GM23338 (cell line): ENCODE measurements at regions not wholly inside any gene's neighbourhood (a gene's known extent, or its start where the extent isn't known, plus 50 kb on each side); places are given as distances from the start of the nearest gene placed in this dataset.

Source experiments
- CREB1 ChIP-seq: fragments of 250-450 bp; sonication (Bioruptor Pico); IDR thresholded peaks from 2 replicates; pipeline ENCODE4 v1.5.0; 2020; ENCODE audit warnings: low read depth, mild to moderate bottlenecking, moderate library complexity
- ETS1 ChIP-seq: IDR thresholded peaks from 2 replicates; pipeline ENCODE4 v1.6.1; 2016; ENCODE audit warnings: antibody characterized with exemption
- EZH2 ChIP-seq: fragments of 200-600 bp; sonication (generic); IDR thresholded peaks from one replicate; pipeline ENCODE4 v1.8.0; 2017; ENCODE audit warnings: antibody characterized with exemption, mild to moderate bottlenecking, low read depth; ENCODE audit not compliant: unreplicated experiment
- EZH2phosphoT487 ChIP-seq: fragments of 200-600 bp; sonication (generic); IDR thresholded peaks from one replicate; pipeline ENCODE4 v1.8.1; 2018; ENCODE audit warnings: antibody characterized with exemption; ENCODE audit not compliant: unreplicated experiment
- JUNB ChIP-seq: IDR thresholded peaks from one replicate; pipeline ENCODE4 v1.6.1; 2016; ENCODE audit warnings: antibody characterized with exemption; ENCODE audit not compliant: unreplicated experiment
- NANOG ChIP-seq: IDR thresholded peaks from 2 replicates; pipeline ENCODE4 v1.6.1; 2016; ENCODE audit warnings: antibody characterized with exemption, borderline replicate concordance
- POLR2AphosphoS5 ChIP-seq: IDR thresholded peaks from 2 replicates; pipeline ENCODE4 v1.6.1; 2016; ENCODE audit warnings: antibody characterized with exemption, low read depth
- REST ChIP-seq: IDR thresholded peaks from one replicate; pipeline ENCODE4 v1.6.1; 2018; ENCODE audit warnings: antibody characterized with exemption; ENCODE audit not compliant: unreplicated experiment
- STAT1 ChIP-seq: IDR thresholded peaks from one replicate; pipeline ENCODE4 v1.6.1; 2016; ENCODE audit warnings: antibody characterized with exemption; ENCODE audit not compliant: unreplicated experiment
- ZNF114 ChIP-seq: fragments of 250-450 bp; sonication (Bioruptor Pico); IDR thresholded peaks from 2 replicates; pipeline ENCODE4 v1.5.0; 2020; ENCODE audit warnings: mild to moderate bottlenecking, moderate library complexity
- ZNF331 ChIP-seq: fragments of 250-450 bp; sonication (Bioruptor Pico); IDR thresholded peaks from 2 replicates; pipeline ENCODE4 v1.5.0; 2020; ENCODE audit warnings: low read depth, mild to moderate bottlenecking, moderate library complexity
- ZNF462 ChIP-seq: fragments of 250-450 bp; sonication (Bioruptor Pico); IDR thresholded peaks from 2 replicates; pipeline ENCODE4 v1.5.0; 2020; ENCODE audit warnings: mild to moderate bottlenecking, moderate library complexity
- TF ChIP-seq, protein P1 (sequence below), 2 experiments: fragments of 200-600 bp in 1 of 2; sonication (generic) in 1 of 2; conservative IDR thresholded peaks; 2 replicates each; pipeline versions ENCODE4 v1.5.1 to v1.6.1; 2016 to 2017; ENCODE audit warnings: antibody characterized with exemption in 2 of 2, low read depth in 2 of 2, mild to moderate bottlenecking in 2 of 2, moderate library complexity in 1 of 2

DNA sequence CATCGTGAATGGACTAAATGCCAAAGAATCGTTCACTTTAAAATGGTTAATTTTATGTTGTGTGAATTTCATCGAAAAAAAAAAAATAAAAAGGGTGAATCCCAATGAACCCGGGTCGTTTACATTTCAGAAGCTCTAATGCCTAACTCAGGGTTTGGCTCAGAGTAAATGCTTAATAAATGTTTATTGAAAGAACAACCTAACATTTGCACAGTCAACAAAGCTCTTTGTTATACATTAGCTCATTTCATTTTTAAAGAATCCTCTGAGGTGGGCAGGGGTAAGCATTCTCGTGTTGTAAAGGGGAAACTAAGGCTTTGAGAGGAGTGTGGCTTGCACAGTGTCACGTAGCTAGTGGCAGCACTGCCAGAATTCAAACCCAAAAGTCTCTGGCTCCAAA, 109.5 kb downstream of the RPLP1 start:
- TF ChIP-seq REST (no peak), EZH2 (no peak), POLR2AphosphoS5 (no peak), EZH2phosphoT487 (no peak), CREB1 (CRISPR knock-in tag) (no peak), ZNF462 (CRISPR knock-in tag) (no peak), JUNB (no peak), STAT1 (no peak), ZNF114 (CRISPR knock-in tag) (no peak), ETS1 (no peak), ZNF331 (CRISPR knock-in tag) (no peak), NANOG (no peak)
- TF ChIP-seq, protein P1, sequence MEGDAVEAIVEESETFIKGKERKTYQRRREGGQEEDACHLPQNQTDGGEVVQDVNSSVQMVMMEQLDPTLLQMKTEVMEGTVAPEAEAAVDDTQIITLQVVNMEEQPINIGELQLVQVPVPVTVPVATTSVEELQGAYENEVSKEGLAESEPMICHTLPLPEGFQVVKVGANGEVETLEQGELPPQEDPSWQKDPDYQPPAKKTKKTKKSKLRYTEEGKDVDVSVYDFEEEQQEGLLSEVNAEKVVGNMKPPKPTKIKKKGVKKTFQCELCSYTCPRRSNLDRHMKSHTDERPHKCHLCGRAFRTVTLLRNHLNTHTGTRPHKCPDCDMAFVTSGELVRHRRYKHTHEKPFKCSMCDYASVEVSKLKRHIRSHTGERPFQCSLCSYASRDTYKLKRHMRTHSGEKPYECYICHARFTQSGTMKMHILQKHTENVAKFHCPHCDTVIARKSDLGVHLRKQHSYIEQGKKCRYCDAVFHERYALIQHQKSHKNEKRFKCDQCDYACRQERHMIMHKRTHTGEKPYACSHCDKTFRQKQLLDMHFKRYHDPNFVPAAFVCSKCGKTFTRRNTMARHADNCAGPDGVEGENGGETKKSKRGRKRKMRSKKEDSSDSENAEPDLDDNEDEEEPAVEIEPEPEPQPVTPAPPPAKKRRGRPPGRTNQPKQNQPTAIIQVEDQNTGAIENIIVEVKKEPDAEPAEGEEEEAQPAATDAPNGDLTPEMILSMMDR (conservative IDR thresholded peaks at IDR 0.05; ENCODE audit: low read depth in 2 of 2), result no peak
